ENCODE measurements at regions not wholly inside any gene's neighbourhood (a gene's known extent, or its start where the extent isn't known, plus 50 kb on each side); places are given as distances from the start of the nearest gene placed in this dataset.

- DNase-seq (ENCODE audit: low spot score), result no peak
These were observed 169.3 kb downstream of the TTLL2 start for GRCh38 chr6:167493976-167494697.

GRCh38 chr6:167494698-167495435 lies 170.0 kb downstream of the TTLL2 start:
- DNase-seq (ENCODE audit: low spot score), result no peak

- no peak for DNase-seq (ENCODE audit: low spot score)
These were observed 170.9 kb downstream of the TTLL2 start for GRCh38 chr6:167495506-167496401.

DNA sequence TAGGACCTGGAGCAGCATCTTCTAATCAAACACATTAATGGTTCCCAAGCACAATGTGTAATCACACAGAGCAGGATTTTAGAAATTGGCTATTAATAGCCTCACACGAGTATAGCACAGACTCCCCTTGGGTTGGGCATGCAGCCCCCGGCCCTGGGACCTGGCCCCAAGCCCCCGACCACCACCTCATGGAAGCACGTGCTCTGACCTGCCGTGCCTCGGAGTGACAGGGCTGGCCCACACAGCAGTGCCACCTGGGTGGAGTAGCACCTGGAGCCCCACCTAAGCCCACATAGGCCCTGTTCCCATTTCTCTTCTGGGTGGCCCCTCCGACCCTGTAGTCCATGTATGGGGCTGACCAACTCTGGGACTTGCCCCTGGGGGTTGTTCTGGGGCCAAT lies 171.8 kb downstream of the TTLL2 start:
- DNase-seq (ENCODE audit: low spot score), result no peak

DNA sequence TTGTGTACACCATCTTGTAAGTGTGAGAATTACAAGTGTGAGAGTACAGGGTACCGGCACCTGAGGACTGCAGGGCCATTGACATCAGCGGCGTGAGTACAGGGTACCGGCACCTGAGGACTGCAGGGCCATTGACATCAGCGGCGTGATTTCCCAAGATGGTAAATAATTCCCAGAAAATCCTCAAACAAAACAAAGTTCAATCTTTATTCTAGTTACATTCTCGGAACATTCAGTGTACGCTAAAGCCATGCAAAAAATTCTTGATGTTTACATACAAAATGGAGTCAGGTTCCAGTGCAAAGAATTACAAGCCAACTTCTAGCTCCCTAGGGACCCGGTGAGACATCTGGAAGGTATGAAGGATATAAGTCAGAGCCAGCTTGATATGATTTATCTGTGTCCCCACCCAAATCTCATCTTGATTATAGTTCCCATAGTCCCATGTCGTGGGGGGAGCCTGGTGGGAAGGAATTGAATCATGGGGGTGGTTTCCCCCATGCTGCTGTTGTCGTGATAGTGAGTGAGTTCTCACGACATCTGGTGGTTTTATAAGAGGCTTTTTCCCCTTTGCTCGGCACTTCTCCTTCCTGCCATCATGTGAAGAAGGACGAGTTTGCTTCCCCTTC lies 172.7 kb downstream of the TTLL2 start:
- no peak for DNase-seq (ENCODE audit: low spot score)

GRCh38 chr6:167499161-167499660 lies 174.3 kb downstream of the TTLL2 start:
- no peak for DNase-seq (ENCODE audit: low spot score)

GRCh38 chr6:167500961-167501360 lies 176.1 kb downstream of the TTLL2 start:
- no peak for DNase-seq (ENCODE audit: low spot score)

GRCh38 chr6:167501831-167502385 lies 177.0 kb downstream of the TTLL2 start:
- no peak for DNase-seq (ENCODE audit: low spot score)

DNA sequence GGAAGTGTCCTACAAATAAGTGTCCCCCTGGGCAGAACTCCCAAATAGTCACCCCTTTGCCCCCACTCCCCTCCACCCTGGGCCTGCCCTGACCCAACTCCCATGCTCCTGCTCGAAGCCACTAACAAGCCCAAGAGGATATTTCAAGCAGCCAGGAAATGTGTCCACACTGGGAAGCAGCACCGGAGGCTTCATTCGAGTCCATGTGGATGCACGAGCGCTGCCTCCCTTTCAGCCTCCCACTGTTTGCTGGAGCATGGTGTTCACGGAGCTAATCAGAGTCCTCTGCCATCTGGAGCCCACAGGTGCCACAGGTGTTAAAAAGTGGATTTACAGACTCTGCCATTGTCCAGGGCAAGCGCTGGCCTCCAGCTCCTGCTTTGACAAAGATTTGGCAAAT lies 177.6 kb downstream of the TTLL2 start:
- no peak for DNase-seq (ENCODE audit: low spot score)

DNA sequence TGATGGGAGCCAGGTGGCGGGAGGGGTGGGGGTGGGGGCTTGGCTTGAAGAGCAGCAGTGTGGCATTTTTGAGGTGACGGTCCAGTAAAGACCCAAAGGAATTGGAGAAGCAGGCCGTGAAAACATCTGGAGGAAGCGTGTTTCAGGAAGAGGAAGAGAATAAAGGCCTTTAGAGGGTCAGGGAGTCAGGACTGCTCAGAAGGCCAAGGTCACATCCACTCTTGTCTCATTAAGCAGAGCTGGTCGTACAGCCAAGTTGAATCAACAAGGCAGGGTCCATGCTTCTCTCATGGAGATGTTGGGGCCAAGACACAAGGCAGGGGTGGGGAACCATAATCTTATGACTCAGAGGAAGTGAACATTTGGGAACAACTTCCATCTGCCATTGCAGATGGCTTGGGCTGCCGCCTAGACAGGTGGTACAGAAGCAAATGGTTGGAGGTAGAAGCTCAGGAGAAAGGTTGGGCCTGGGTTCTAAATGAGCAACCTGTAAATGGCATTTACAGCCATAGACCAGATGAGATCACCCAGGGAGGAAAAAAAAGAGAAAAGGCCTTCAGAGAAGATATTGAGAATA lies 179.6 kb downstream of the TTLL2 start:
- DNase-seq (ENCODE audit: low spot score), result no peak

DNA sequence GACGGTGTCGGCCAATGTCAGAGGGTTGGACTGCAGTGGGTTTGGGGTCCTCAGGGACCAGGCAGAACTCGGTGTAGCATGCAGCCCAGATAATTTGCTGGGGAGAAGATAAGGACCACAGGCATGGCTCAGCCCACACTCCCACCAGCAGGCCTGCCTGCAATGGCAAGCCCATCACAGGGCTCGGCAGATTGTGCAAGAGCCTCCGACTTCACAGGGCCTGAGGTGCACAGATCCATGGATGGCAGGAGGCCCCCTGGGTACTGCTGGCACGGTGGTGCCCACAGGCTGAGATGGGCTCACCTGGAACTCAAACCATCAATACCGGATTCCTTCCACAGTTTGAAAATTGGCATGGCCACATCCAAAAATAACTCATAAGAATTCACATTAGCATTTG lies 180.3 kb downstream of the TTLL2 start:
- no peak for DNase-seq (ENCODE audit: low spot score)

GRCh38 chr6:167505782-167506181 lies 180.9 kb downstream of the TTLL2 start:
- DNase-seq (ENCODE audit: low spot score), result no peak

DNA sequence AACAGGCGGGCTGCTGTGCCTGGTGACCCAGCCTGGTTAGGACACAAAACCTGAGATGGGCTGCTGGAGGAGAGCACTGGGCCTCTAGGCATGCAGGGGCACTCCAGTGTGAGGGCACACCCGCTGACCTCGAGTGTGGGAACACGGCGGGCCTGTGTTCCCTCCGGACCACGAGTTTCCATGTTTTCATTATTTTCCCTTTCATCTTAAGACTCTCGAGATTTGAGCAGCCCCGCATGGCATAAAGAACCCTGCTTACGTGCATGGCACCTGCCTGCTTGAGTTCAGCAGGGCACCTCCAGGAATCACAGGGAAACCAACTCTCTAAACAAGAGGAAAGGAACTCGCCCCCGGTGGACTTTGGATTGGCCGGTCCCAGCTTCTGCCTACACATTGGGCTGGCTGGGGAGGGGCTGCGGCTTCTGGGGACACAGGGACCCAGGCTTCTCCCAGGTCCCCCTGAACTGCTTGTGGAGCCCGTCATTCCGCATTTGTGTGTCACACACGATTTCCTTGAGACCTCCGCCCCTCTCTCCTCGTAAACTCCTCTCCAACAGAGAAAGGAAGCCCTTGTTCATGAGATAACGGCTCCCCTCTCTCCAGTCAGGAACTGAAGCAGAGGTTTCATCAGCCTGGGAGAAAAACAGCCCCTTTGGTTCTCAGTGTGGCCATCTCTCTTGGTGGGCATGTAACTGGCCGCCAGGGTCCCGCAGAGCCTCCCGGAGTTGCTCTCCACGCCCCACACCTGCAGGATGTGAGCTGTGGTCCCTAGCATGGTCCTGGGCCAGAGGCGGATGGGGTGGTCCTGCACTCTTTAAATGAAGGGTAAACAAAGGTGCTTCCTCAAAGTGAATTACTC lies 181.8 kb downstream of the TTLL2 start:
- no peak for DNase-seq (ENCODE audit: low spot score)

DNA sequence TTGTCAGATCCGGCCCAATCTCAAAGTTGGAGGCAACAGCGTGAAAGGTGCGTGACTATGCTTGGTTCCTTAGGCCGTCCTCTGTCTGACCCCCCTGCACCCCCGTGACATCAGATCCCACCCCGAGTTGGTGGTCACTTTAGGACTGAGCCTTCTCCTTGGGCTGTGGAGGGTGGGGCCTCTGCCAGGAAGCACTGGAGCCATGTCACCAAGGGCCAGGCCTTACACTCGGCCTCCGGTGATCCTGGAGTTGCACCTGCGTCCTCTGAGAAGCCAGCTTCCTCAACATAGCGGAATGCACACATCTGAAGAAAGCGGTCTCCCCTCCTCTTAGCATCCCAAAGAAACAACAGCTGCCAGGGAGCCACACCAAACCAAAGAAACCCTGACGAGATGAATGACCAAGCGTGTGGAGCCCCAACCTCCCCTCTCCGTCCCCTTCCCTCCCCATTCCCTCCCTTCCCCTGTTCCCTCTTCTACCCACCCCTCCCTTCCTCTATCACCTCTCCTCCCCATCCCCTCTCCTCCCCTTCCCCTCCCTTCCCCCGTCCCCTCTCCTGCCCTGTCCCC lies 182.6 kb downstream of the TTLL2 start:
- DNase-seq (ENCODE audit: low spot score), result no peak

- DNase-seq (ENCODE audit: low spot score), result no peak
These were observed 184.3 kb downstream of the TTLL2 start for GRCh38 chr6:167508919-167509852.

DNA sequence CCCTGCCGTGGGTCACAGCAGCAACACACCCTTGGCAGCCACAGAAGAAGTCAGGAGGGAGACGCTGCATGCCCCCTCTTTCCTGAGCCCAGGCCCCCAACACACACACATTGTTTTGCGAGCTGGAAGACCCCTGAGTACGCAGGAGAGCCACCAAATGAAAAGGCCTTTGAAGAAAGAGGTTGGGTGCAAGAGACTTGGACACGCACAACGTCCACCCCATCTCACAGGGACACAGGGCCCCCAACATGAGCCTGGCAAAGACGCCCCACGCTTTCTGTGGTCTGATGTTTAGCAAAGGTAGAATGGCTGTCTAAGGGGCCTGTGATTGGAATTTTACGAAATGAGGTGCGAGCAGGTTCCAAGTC lies 185.0 kb downstream of the TTLL2 start:
- DNase-seq (ENCODE audit: low spot score), result no peak

GRCh38 chr6:167510648-167511047 lies 185.8 kb downstream of the TTLL2 start:
- no peak for DNase-seq (ENCODE audit: low spot score)

DNA sequence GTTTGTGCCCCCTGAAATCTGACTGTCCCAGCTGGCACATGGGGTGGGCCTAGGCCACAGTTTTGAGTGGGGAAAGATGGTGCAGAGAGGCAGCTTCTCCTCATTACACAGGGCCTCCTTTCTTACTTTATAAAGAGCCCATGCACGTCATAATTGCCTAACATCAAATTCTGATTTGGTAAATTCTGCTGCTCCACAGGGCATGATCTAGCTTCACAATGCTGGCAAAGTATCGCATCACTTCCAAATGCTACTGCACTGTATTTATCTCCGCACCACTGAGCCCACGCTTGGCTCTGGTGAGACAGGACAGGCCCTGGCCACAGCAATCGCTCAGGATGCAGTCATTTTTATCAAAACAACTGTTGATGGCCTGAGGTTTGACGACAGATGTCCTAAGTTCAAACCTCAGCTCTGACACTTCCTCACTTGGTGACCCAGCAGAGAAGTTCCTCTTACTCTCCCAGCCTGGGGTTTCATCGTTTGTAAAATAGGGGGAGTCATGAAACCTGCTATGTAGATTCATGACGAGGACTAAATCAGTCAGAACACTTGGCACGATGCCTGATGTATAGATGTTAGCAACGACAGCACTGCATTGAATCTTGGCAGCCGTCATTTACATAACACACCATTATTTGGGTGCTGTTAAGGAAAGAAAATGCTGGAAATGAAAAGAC lies 187.9 kb downstream of the TTLL2 start:
- no peak for DNase-seq (ENCODE audit: low spot score)

All from SK-N-DZ (cell line).